ENCODE measurements at regions not wholly inside any gene's neighbourhood (a gene's known extent, or its start where the extent isn't known, plus 50 kb on each side); places are given as distances from the start of the nearest gene placed in this dataset.
"Not testable (repeated sequence)": the region's sequence is repeated elsewhere in the genome, so short reads cannot be mapped to it uniquely, and the experiment has no call there.

GRCh38 chr1:224817382-224817781 lies 112.1 kb upstream of the DNAH14 start:
- TF ChIP-seq, protein P1, sequence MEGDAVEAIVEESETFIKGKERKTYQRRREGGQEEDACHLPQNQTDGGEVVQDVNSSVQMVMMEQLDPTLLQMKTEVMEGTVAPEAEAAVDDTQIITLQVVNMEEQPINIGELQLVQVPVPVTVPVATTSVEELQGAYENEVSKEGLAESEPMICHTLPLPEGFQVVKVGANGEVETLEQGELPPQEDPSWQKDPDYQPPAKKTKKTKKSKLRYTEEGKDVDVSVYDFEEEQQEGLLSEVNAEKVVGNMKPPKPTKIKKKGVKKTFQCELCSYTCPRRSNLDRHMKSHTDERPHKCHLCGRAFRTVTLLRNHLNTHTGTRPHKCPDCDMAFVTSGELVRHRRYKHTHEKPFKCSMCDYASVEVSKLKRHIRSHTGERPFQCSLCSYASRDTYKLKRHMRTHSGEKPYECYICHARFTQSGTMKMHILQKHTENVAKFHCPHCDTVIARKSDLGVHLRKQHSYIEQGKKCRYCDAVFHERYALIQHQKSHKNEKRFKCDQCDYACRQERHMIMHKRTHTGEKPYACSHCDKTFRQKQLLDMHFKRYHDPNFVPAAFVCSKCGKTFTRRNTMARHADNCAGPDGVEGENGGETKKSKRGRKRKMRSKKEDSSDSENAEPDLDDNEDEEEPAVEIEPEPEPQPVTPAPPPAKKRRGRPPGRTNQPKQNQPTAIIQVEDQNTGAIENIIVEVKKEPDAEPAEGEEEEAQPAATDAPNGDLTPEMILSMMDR (IDR thresholded peaks at IDR 0.05; ENCODE audit: insufficient read depth, low read length): no peak
- DNase-seq (ENCODE audit: low read depth): no peak
- H3K4me3 ChIP-seq (ENCODE audit: low read depth, low read length): no peak overlapping the region

GRCh38 chr1:224819861-224820260 lies 109.6 kb upstream of the DNAH14 start:
- no peak for DNase-seq (ENCODE audit: low read depth)
- TF ChIP-seq, protein P1 (IDR thresholded peaks at IDR 0.05; ENCODE audit: insufficient read depth, low read length): no peak
- H3K4me3 ChIP-seq (ENCODE audit: low read depth, low read length): no peak overlapping the region

DNA sequence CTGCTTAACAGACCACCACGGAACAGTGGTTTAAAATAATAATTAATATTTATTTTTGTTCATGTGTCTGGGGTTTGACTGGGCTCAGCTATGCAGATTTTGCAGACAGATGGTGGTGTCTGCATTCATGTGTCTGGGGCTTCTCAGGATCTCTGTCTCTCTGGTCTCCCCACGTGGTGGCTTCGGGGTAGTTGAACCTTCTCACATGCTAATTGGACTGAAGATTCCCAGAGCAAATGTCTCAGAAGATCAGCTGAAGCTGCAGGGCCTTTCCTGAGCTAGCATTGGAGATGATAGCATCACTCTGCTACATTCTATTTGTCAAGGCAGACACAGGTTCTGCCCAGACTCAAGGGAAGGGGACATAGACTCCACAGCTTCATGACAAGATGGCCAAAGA lies 109.1 kb upstream of the DNAH14 start:
- TF ChIP-seq, protein P1 (IDR thresholded peaks at IDR 0.05; ENCODE audit: insufficient read depth, low read length): no peak
- no peak for DNase-seq (ENCODE audit: low read depth)
- no peak overlapping the region for H3K4me3 ChIP-seq (ENCODE audit: low read depth, low read length)

- DNase-seq (ENCODE audit: low read depth); H3K4me3 ChIP-seq (ENCODE audit: low read depth, low read length): not testable (repeated sequence)
These were observed 107.7 kb upstream of the DNAH14 start for GRCh38 chr1:224821751-224822150.

DNA sequence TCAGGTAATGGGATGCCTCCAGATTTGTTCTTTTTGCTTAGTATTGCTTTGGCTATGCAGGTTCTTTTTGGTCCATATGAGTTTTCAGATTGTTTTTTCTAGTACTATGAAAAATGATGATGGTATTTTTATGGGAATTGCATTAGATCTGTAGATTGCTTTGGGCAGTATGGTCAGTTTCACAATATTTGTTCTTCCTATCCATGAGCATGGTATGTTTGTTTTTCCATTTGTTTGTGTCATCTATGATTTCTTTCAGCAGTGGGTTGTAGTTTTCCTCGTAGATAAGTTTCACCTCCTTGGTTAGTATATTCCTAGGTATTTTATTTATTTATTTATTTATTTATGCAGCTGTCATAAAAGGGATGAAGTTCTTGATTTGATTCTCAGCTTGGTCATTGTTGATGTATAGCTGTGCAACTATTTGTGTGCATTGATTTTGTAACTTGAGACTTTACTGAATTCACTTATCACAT lies 103.9 kb upstream of the DNAH14 start:
- TF ChIP-seq, protein P1 (IDR thresholded peaks at IDR 0.05; ENCODE audit: insufficient read depth, low read length): no peak
- H3K4me3 ChIP-seq (ENCODE audit: low read depth, low read length): no peak overlapping the region
- DNase-seq (ENCODE audit: low read depth): no peak

GRCh38 chr1:224828691-224829090 lies 100.8 kb upstream of the DNAH14 start:
- TF ChIP-seq, protein P1 (IDR thresholded peaks at IDR 0.05; ENCODE audit: insufficient read depth, low read length): no peak
- H3K4me3 ChIP-seq (ENCODE audit: low read depth, low read length): no peak overlapping the region
- DNase-seq (ENCODE audit: low read depth): peak; percentile 57

GRCh38 chr1:224831501-224831900 lies 98.0 kb upstream of the DNAH14 start:
- peak; percentile 32 for DNase-seq (ENCODE audit: low read depth)
- TF ChIP-seq, protein P1 (IDR thresholded peaks at IDR 0.05; ENCODE audit: insufficient read depth, low read length): no peak
- H3K4me3 ChIP-seq (ENCODE audit: low read depth, low read length): no peak overlapping the region

GRCh38 chr1:224839648-224840300 lies 89.7 kb upstream of the DNAH14 start:
- not testable (repeated sequence) for DNase-seq (ENCODE audit: low read depth); H3K4me3 ChIP-seq (ENCODE audit: low read depth, low read length)

DNA sequence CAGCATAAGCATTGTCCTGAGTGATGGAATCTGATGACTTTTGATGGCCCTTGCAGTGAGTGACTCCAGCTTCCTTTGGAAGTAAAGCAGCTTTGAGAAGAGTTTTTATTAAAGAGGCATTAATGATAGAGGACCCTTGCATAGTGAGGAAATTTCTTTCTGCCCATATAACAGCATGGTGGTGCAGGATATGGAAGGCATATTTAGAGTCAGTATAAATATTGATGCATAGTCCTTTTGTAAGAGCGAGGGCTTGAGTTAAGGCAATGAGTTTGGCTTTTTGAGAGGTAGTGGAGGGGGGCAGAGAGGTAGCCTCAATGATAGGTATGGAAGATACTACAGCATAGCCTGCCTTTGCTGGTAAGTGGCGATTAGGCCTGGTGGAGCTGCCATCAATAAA lies 87.7 kb upstream of the DNAH14 start:
- H3K4me3 ChIP-seq (ENCODE audit: low read depth, low read length); DNase-seq (ENCODE audit: low read depth): not testable (repeated sequence)
